Fibroblast of lung (primary cell): ENCODE measurements at regions not wholly inside any gene's neighbourhood (a gene's known extent, or its start where the extent isn't known, plus 50 kb on each side); places are given as distances from the start of the nearest gene placed in this dataset.

ENCODE experiments used
- EZH2 ChIP-seq: IDR thresholded peaks from 2 replicates; pipeline ENCODE4 v1.5.1; 2012; ENCODE audit warnings: low read length, control low read depth, mild to moderate bottlenecking; ENCODE audit errors: missing control alignments
- TF ChIP-seq, protein P1 (sequence below), 2 donors: IDR thresholded peaks in 1 of 2; conservative IDR thresholded peaks in 1 of 2; 1 replicate in 1 of 2; 2 replicates in 1 of 2; pipeline ENCODE4 v1.5.1; 2011 to 2012; ENCODE audit warnings: low read length in 2 of 2, control low read depth in 1 of 2, inconsistent platforms in 1 of 2, low read depth in 1 of 2, mild to moderate bottlenecking in 1 of 2

DNA sequence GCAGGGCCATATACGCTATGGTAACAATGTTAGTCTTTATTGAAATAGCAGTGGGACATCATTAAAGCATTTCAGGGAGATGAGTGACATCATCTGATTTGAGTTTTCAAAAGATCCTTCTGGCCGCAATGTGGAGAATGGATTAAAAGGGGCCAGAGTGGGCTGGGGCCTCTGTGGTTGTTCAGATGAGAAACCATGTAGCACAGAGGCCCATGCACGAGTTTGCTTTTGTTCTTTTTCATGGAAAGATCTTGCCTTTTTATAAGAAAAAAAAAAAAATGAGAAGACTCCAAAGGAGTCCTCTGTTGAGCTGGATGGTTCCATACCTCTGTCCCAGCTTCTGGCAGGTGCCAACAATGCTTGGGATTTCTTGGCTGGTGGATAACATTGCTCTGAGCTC lies 173.5 kb upstream of the SPRY4 start:
- TF ChIP-seq, protein P1, sequence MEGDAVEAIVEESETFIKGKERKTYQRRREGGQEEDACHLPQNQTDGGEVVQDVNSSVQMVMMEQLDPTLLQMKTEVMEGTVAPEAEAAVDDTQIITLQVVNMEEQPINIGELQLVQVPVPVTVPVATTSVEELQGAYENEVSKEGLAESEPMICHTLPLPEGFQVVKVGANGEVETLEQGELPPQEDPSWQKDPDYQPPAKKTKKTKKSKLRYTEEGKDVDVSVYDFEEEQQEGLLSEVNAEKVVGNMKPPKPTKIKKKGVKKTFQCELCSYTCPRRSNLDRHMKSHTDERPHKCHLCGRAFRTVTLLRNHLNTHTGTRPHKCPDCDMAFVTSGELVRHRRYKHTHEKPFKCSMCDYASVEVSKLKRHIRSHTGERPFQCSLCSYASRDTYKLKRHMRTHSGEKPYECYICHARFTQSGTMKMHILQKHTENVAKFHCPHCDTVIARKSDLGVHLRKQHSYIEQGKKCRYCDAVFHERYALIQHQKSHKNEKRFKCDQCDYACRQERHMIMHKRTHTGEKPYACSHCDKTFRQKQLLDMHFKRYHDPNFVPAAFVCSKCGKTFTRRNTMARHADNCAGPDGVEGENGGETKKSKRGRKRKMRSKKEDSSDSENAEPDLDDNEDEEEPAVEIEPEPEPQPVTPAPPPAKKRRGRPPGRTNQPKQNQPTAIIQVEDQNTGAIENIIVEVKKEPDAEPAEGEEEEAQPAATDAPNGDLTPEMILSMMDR (conservative IDR thresholded peaks at IDR 0.05 in 1 of 2, IDR thresholded peaks at IDR 0.05 in 1 of 2; ENCODE audit: low read depth in 1 of 2, low read length in 2 of 2) = no peak
- no peak for TF ChIP-seq EZH2
